ENCODE measurements at regions not wholly inside any gene's neighbourhood (a gene's known extent, or its start where the extent isn't known, plus 50 kb on each side); places are given as distances from the start of the nearest gene placed in this dataset.
A peak's percentile ranks its signal among the peaks of the same experiment; 100 is the strongest.

- Histone ChIP-seq H3K14ac (ENCODE audit: low read length in 2 of 2) (no peak overlapping the region), H3K9me3 (ENCODE audit: control insufficient read depth, low read length) (peaks cover 6% of the 10 kb centered on the region), H2BK15ac (ENCODE audit: low read depth, poor library complexity, severe bottlenecking) (no peak overlapping the region), H3K4ac (ENCODE audit: low read depth in 1 of 2, low read length in 2 of 2) (no peak overlapping the region), H3K9ac (ENCODE audit: low read length) (no peak overlapping the region), H2BK12ac (ENCODE audit: low read length in 2 of 2) (no peak overlapping the region), H2AFZ (ENCODE audit: low read depth, low read length) (no peak overlapping the region), H3K4me1 (ENCODE audit: control insufficient read depth, insufficient read depth, low read depth, low read length) (no peaks in the 10 kb centered on the region), H3K27ac (ENCODE audit: low read length, poor library complexity, severe bottlenecking) (no peak overlapping the region), H4K8ac (ENCODE audit: low read length) (no peak overlapping the region), H3K4me3 (ENCODE audit: insufficient read depth in 1 of 2, low read depth in 1 of 2, low read length in 2 of 2) (no peak overlapping the region), H3K36me3 (ENCODE audit: control insufficient read depth in 1 of 2, insufficient read depth in 2 of 2, low read depth in 1 of 2, low read length in 2 of 2) (no peaks in the 10 kb centered on the region), H3K4me2 (ENCODE audit: low read length, poor library complexity, severe bottlenecking) (no peak overlapping the region), H2BK5ac (ENCODE audit: low read depth, low read length, poor library complexity, severe bottlenecking) (no peak overlapping the region), H2BK120ac (ENCODE audit: low read depth, low read length) (no peak overlapping the region), H3K18ac (ENCODE audit: low read depth in 1 of 2, low read length in 2 of 2) (no peak overlapping the region), H3K27me3 (ENCODE audit: control insufficient read depth in 1 of 2, insufficient read depth in 1 of 2, low read length in 2 of 2) (no peaks in the 10 kb centered on the region), H2AK5ac (ENCODE audit: low read length, severe bottlenecking) (no peak overlapping the region), H4K91ac (ENCODE audit: low read length) (no peak overlapping the region), H3K23ac (ENCODE audit: low read length in 2 of 2) (no peak overlapping the region), H3K79me1 (replicated peaks; ENCODE audit: low read length, poor library complexity, severe bottlenecking) (no peaks in the 10 kb centered on the region)
- DNase-seq: no peak
- no CpG with 5 or more reads among the region's 1 CpG for WGBS
These were observed 351.4 kb downstream of the MDFIC start for GRCh38 chr7:115273139-115273772.

GRCh38 chr7:115271332-115272235, 349.7 kb downstream of the MDFIC start:
- Histone ChIP-seq H3K4me3 (ENCODE audit: insufficient read depth in 1 of 2, low read depth in 1 of 2, low read length in 2 of 2) (no peak overlapping the region), H2BK5ac (ENCODE audit: low read depth, low read length, poor library complexity, severe bottlenecking) (no peak overlapping the region), H3K4me1 (ENCODE audit: control insufficient read depth, insufficient read depth, low read depth, low read length) (no peaks in the 10 kb centered on the region), H3K79me1 (replicated peaks; ENCODE audit: low read length, poor library complexity, severe bottlenecking) (no peaks in the 10 kb centered on the region), H3K9me3 (ENCODE audit: control insufficient read depth, low read length) (peaks cover 3% of the 10 kb centered on the region), H3K9ac (ENCODE audit: low read length) (no peak overlapping the region), H2AK5ac (ENCODE audit: low read length, severe bottlenecking) (no peak overlapping the region), H3K23ac (ENCODE audit: low read length in 2 of 2) (no peak overlapping the region), H3K18ac (ENCODE audit: low read depth in 1 of 2, low read length in 2 of 2) (no peak overlapping the region), H3K27ac (ENCODE audit: low read length, poor library complexity, severe bottlenecking) (no peak overlapping the region), H3K14ac (ENCODE audit: low read length in 2 of 2) (no peak overlapping the region), H3K36me3 (ENCODE audit: control insufficient read depth in 1 of 2, insufficient read depth in 2 of 2, low read depth in 1 of 2, low read length in 2 of 2) (no peaks in the 10 kb centered on the region), H3K4me2 (ENCODE audit: low read length, poor library complexity, severe bottlenecking) (no peak overlapping the region), H3K27me3 (ENCODE audit: control insufficient read depth in 1 of 2, insufficient read depth in 1 of 2, low read length in 2 of 2) (no peaks in the 10 kb centered on the region), H3K4ac (ENCODE audit: low read depth in 1 of 2, low read length in 2 of 2) (no peak overlapping the region), H2BK12ac (ENCODE audit: low read length in 2 of 2) (no peak overlapping the region), H4K8ac (ENCODE audit: low read length) (no peak overlapping the region), H2AFZ (ENCODE audit: low read depth, low read length) (no peak overlapping the region), H4K91ac (ENCODE audit: low read length) (no peak overlapping the region), H2BK120ac (ENCODE audit: low read depth, low read length) (no peak overlapping the region), H2BK15ac (ENCODE audit: low read depth, poor library complexity, severe bottlenecking) (no peak overlapping the region)
- DNase-seq: peak; percentile 36
- WGBS: no CpG with 5 or more reads among the region's 4 CpGs

- no peak for DNase-seq
- H3K18ac ChIP-seq (ENCODE audit: low read depth in 1 of 2, low read length in 2 of 2): no peak overlapping the region
- H3K36me3 ChIP-seq (ENCODE audit: control insufficient read depth in 1 of 2, insufficient read depth in 2 of 2, low read depth in 1 of 2, low read length in 2 of 2): no peaks in the 10 kb centered on the region
- H3K4me1 ChIP-seq (ENCODE audit: control insufficient read depth, insufficient read depth, low read depth, low read length): no peaks in the 10 kb centered on the region
- H2BK5ac ChIP-seq (ENCODE audit: low read depth, low read length, poor library complexity, severe bottlenecking): no peak overlapping the region
- no peak overlapping the region for H2BK12ac ChIP-seq (ENCODE audit: low read length in 2 of 2)
- H3K4me3 ChIP-seq (ENCODE audit: insufficient read depth in 1 of 2, low read depth in 1 of 2, low read length in 2 of 2): no peak overlapping the region
- H2BK15ac ChIP-seq (ENCODE audit: low read depth, poor library complexity, severe bottlenecking): no peak overlapping the region
- H2BK120ac ChIP-seq (ENCODE audit: low read depth, low read length): no peak overlapping the region
- H3K27ac ChIP-seq (ENCODE audit: low read length, poor library complexity, severe bottlenecking): no peak overlapping the region
- H3K9ac ChIP-seq (ENCODE audit: low read length): no peak overlapping the region
- no peak overlapping the region for H3K4me2 ChIP-seq (ENCODE audit: low read length, poor library complexity, severe bottlenecking)
- H3K4ac ChIP-seq (ENCODE audit: low read depth in 1 of 2, low read length in 2 of 2): no peak overlapping the region
- no peak overlapping the region for H3K14ac ChIP-seq (ENCODE audit: low read length in 2 of 2)
- no peak overlapping the region for H2AFZ ChIP-seq (ENCODE audit: low read depth, low read length)
- H3K23ac ChIP-seq (ENCODE audit: low read length in 2 of 2): no peak overlapping the region
- WGBS: 86% methylated on average over 1 of the region's 1 CpG
- H4K91ac ChIP-seq (ENCODE audit: low read length): no peak overlapping the region
- H2AK5ac ChIP-seq (ENCODE audit: low read length, severe bottlenecking): no peak overlapping the region
- no peaks in the 10 kb centered on the region for H3K9me3 ChIP-seq (ENCODE audit: control insufficient read depth, low read length)
- no peak overlapping the region for H4K8ac ChIP-seq (ENCODE audit: low read length)
- H3K27me3 ChIP-seq (ENCODE audit: control insufficient read depth in 1 of 2, insufficient read depth in 1 of 2, low read length in 2 of 2): no peaks in the 10 kb centered on the region
- no peaks in the 10 kb centered on the region for H3K79me1 ChIP-seq (replicated peaks; ENCODE audit: low read length, poor library complexity, severe bottlenecking)
These were observed 347.6 kb downstream of the MDFIC start for GRCh38 chr7:115269486-115269885.

- Histone ChIP-seq H3K9ac (ENCODE audit: low read length) (no peak overlapping the region), H3K14ac (ENCODE audit: low read length in 2 of 2) (no peak overlapping the region), H4K8ac (ENCODE audit: low read length) (no peak overlapping the region), H3K4me2 (ENCODE audit: low read length, poor library complexity, severe bottlenecking) (no peak overlapping the region), H2BK15ac (ENCODE audit: low read depth, poor library complexity, severe bottlenecking) (no peak overlapping the region), H3K4me3 (ENCODE audit: insufficient read depth in 1 of 2, low read depth in 1 of 2, low read length in 2 of 2) (no peak overlapping the region), H3K36me3 (ENCODE audit: control insufficient read depth in 1 of 2, insufficient read depth in 2 of 2, low read depth in 1 of 2, low read length in 2 of 2) (no peaks in the 10 kb centered on the region), H2BK5ac (ENCODE audit: low read depth, low read length, poor library complexity, severe bottlenecking) (no peak overlapping the region), H2BK120ac (ENCODE audit: low read depth, low read length) (no peak overlapping the region), H3K23ac (ENCODE audit: low read length in 2 of 2) (no peak overlapping the region), H2AK5ac (ENCODE audit: low read length, severe bottlenecking) (no peak overlapping the region), H4K91ac (ENCODE audit: low read length) (no peak overlapping the region), H3K18ac (ENCODE audit: low read depth in 1 of 2, low read length in 2 of 2) (no peak overlapping the region), H2AFZ (ENCODE audit: low read depth, low read length) (no peak overlapping the region), H3K9me3 (ENCODE audit: control insufficient read depth, low read length) (no peaks in the 10 kb centered on the region), H3K4me1 (ENCODE audit: control insufficient read depth, insufficient read depth, low read depth, low read length) (no peaks in the 10 kb centered on the region), H3K27me3 (ENCODE audit: control insufficient read depth in 1 of 2, insufficient read depth in 1 of 2, low read length in 2 of 2) (no peaks in the 10 kb centered on the region), H3K4ac (ENCODE audit: low read depth in 1 of 2, low read length in 2 of 2) (no peak overlapping the region), H2BK12ac (ENCODE audit: low read length in 2 of 2) (no peak overlapping the region), H3K79me1 (replicated peaks; ENCODE audit: low read length, poor library complexity, severe bottlenecking) (no peaks in the 10 kb centered on the region), H3K27ac (ENCODE audit: low read length, poor library complexity, severe bottlenecking) (no peak overlapping the region)
- DNase-seq: no peak
These were observed 345.6 kb downstream of the MDFIC start for GRCh38 chr7:115267503-115267902.
